HG02623 (cell line): ENCODE measurements at regions not wholly inside any gene's neighbourhood (a gene's known extent, or its start where the extent isn't known, plus 50 kb on each side); places are given as distances from the start of the nearest gene placed in this dataset.

ENCODE experiments used
- ATAC-seq: cut with Tn5 transposase; IDR thresholded peaks from one replicate; pipeline ENCODE4 v1.9.1; 2021; ENCODE audit warnings: moderate library complexity; ENCODE audit not compliant: unreplicated experiment

- no peak for ATAC-seq
These were observed 245.1 kb downstream of the MYLK4 start for GRCh38 chr6:2505624-2506023.

- no peak for ATAC-seq
These were observed 246.1 kb downstream of the MYLK4 start for GRCh38 chr6:2504495-2505064.

- no peak for ATAC-seq
These were observed 246.8 kb downstream of the MYLK4 start for GRCh38 chr6:2503816-2504494.

- ATAC-seq, result no peak
These were observed 247.6 kb downstream of the MYLK4 start for GRCh38 chr6:2502998-2503674.

- ATAC-seq, result no peak
These were observed 248.4 kb downstream of the MYLK4 start for GRCh38 chr6:2502096-2502997.

- no peak for ATAC-seq
These were observed 252.6 kb downstream of the MYLK4 start for GRCh38 chr6:2497922-2498623.

GRCh38 chr6:2496291-2496690 is 250.9 kb upstream of the GMDS start:
- ATAC-seq, result no peak

- no peak for ATAC-seq
These were observed 247.5 kb upstream of the GMDS start for GRCh38 chr6:2492686-2493523.

- ATAC-seq, result no peak
These were observed 245.7 kb upstream of the GMDS start for GRCh38 chr6:2491137-2491536.

- ATAC-seq, result no peak
These were observed 243.2 kb upstream of the GMDS start for GRCh38 chr6:2488578-2488977.

- ATAC-seq, result no peak
These were observed 239.7 kb upstream of the GMDS start for GRCh38 chr6:2485116-2485515.

- ATAC-seq, result no peak
These were observed 237.4 kb upstream of the GMDS start for GRCh38 chr6:2482773-2483172.

- no peak for ATAC-seq
These were observed 235.9 kb upstream of the GMDS start for GRCh38 chr6:2481307-2481706.

GRCh38 chr6:2480267-2480966 is 235.0 kb upstream of the GMDS start:
- ATAC-seq, result no peak

GRCh38 chr6:2478200-2478599 is 232.8 kb upstream of the GMDS start:
- ATAC-seq, result no peak

GRCh38 chr6:2477666-2478065 is 232.3 kb upstream of the GMDS start:
- no peak for ATAC-seq

GRCh38 chr6:2477250-2477649 is 231.8 kb upstream of the GMDS start:
- no peak for ATAC-seq

GRCh38 chr6:2476376-2476775 is 231.0 kb upstream of the GMDS start:
- no peak for ATAC-seq

GRCh38 chr6:2471472-2471871 is 226.1 kb upstream of the GMDS start:
- no peak for ATAC-seq
